ENCODE measurements at regions not wholly inside any gene's neighbourhood (a gene's known extent, or its start where the extent isn't known, plus 50 kb on each side); places are given as distances from the start of the nearest gene placed in this dataset.

DNA sequence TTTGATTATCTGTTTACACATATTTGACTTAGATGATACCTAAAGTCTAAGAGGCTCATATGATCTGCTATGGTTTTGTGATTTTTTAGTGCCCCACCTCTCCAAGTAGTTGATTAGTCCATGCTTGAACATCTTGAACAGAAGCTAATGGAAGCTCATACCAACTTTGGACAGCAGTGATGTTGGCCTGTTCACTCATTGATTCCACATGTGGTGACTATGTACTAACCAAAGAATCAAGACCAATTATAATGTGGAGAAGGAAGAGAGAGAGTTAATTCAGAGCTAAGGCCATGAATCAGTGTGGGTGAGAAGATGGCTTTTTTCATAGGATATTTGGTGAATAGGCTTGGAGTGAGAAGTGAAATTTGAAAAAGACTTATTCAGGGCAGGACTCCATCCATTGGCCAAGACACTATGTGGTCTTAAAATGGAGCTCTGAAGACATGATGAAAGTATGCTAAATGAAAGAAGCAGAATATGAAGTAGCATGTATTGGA, 178.3 kb upstream of the TWIST2 start:
- Histone ChIP-seq H3K4me3 (ENCODE audit: low read length) (no peak overlapping the region), H3K27ac (ENCODE audit: low read length) (no peak overlapping the region), H3K27me3 (ENCODE audit: low read depth, low read length) (no peaks in the 10 kb centered on the region; the same call in 1 of the 2 replicates), H4K20me1 (ENCODE audit: insufficient read depth, low read length) (no peaks in the 10 kb centered on the region), H3K4me2 (ENCODE audit: low read length) (no peak overlapping the region), H3K9me3 (ENCODE audit: insufficient read depth, low read length) (no peaks in the 10 kb centered on the region), H3K9ac (ENCODE audit: low read length) (no peak overlapping the region), H3K36me3 (replicated peaks; ENCODE audit: low read depth, low read length) (no peaks in the 10 kb centered on the region), H2AFZ (ENCODE audit: low read depth, low read length) (no peak overlapping the region), H3K4me1 (ENCODE audit: low read length) (no peaks in the 10 kb centered on the region), H3K79me2 (ENCODE audit: low read length) (no peaks in the 10 kb centered on the region)
- TF ChIP-seq, protein P1, sequence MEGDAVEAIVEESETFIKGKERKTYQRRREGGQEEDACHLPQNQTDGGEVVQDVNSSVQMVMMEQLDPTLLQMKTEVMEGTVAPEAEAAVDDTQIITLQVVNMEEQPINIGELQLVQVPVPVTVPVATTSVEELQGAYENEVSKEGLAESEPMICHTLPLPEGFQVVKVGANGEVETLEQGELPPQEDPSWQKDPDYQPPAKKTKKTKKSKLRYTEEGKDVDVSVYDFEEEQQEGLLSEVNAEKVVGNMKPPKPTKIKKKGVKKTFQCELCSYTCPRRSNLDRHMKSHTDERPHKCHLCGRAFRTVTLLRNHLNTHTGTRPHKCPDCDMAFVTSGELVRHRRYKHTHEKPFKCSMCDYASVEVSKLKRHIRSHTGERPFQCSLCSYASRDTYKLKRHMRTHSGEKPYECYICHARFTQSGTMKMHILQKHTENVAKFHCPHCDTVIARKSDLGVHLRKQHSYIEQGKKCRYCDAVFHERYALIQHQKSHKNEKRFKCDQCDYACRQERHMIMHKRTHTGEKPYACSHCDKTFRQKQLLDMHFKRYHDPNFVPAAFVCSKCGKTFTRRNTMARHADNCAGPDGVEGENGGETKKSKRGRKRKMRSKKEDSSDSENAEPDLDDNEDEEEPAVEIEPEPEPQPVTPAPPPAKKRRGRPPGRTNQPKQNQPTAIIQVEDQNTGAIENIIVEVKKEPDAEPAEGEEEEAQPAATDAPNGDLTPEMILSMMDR (IDR thresholded peaks at IDR 0.05; ENCODE audit: low read depth, low read length): no peak
- no peak for TF ChIP-seq EZH2phosphoT487 (IDR thresholded peaks at IDR 0.05; ENCODE audit: low read depth)

DNA sequence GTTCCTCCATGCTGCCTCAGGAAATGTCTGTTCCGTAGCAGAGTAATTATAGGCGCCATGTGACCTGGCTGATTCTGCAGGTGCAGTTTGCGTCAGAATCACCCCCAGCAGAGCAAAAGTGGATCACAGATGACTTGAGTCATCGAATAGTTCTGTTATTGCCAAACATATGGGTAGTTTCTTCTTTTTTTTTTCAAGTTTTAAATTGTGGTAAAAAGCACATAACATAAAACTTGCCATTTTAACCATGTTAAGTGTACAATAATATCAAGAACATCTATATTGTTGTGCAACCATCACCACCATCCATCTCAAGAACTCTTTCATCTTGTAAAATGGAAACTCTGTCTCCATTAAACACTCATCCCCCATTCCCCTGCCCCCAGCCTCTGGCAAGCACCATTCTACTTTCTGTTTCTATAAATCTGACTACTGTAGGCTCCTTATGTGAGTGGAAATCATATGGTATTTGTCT, 177.7 kb upstream of the TWIST2 start:
- Histone ChIP-seq H3K27ac (ENCODE audit: low read length) (no peak overlapping the region), H3K9ac (ENCODE audit: low read length) (no peak overlapping the region), H3K4me1 (ENCODE audit: low read length) (no peaks in the 10 kb centered on the region), H2AFZ (ENCODE audit: low read depth, low read length) (no peak overlapping the region), H3K9me3 (ENCODE audit: insufficient read depth, low read length) (no peaks in the 10 kb centered on the region), H3K4me2 (ENCODE audit: low read length) (no peak overlapping the region), H3K4me3 (ENCODE audit: low read length) (no peak overlapping the region), H3K27me3 (ENCODE audit: low read depth, low read length) (no peaks in the 10 kb centered on the region; the same call in 1 of the 2 replicates), H4K20me1 (ENCODE audit: insufficient read depth, low read length) (no peaks in the 10 kb centered on the region), H3K36me3 (replicated peaks; ENCODE audit: low read depth, low read length) (no peaks in the 10 kb centered on the region), H3K79me2 (ENCODE audit: low read length) (no peaks in the 10 kb centered on the region)
- TF ChIP-seq EZH2phosphoT487 (IDR thresholded peaks at IDR 0.05; ENCODE audit: low read depth): no peak
- TF ChIP-seq, protein P1 (IDR thresholded peaks at IDR 0.05; ENCODE audit: low read depth, low read length): no peak

DNA sequence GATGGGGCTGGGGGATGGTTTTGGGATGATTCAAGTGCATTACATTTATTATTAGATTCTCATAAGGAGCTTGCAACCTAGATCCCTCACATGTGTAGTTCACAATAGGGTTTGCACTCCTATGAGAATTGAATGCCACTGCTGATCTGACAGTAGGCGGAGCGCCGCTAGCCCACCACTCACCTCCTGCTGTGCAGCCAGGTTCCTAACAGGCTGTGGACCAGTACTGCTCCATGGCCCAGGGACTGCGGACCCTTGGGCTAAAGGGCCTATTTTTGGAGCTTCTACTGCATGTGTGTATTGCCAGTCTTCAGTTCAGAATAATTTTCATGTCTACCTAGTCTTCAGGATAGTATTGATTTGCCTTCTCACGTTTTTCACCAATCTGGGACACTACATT, 165.3 kb upstream of the TWIST2 start:
- no peak for TF ChIP-seq EZH2phosphoT487 (IDR thresholded peaks at IDR 0.05; ENCODE audit: low read depth)
- Histone ChIP-seq H3K4me3 (ENCODE audit: low read length) (no peak overlapping the region), H3K27me3 (ENCODE audit: low read depth, low read length) (no peaks in the 10 kb centered on the region), H3K36me3 (replicated peaks; ENCODE audit: low read depth, low read length) (no peaks in the 10 kb centered on the region), H4K20me1 (ENCODE audit: insufficient read depth, low read length) (no peaks in the 10 kb centered on the region), H3K9me3 (ENCODE audit: insufficient read depth, low read length) (no peaks in the 10 kb centered on the region), H3K79me2 (ENCODE audit: low read length) (no peaks in the 10 kb centered on the region), H3K9ac (ENCODE audit: low read length) (no peak overlapping the region), H3K27ac (ENCODE audit: low read length) (no peak overlapping the region), H2AFZ (ENCODE audit: low read depth, low read length) (no peak overlapping the region), H3K4me1 (ENCODE audit: low read length) (no peaks in the 10 kb centered on the region), H3K4me2 (ENCODE audit: low read length) (no peak overlapping the region)

DNA sequence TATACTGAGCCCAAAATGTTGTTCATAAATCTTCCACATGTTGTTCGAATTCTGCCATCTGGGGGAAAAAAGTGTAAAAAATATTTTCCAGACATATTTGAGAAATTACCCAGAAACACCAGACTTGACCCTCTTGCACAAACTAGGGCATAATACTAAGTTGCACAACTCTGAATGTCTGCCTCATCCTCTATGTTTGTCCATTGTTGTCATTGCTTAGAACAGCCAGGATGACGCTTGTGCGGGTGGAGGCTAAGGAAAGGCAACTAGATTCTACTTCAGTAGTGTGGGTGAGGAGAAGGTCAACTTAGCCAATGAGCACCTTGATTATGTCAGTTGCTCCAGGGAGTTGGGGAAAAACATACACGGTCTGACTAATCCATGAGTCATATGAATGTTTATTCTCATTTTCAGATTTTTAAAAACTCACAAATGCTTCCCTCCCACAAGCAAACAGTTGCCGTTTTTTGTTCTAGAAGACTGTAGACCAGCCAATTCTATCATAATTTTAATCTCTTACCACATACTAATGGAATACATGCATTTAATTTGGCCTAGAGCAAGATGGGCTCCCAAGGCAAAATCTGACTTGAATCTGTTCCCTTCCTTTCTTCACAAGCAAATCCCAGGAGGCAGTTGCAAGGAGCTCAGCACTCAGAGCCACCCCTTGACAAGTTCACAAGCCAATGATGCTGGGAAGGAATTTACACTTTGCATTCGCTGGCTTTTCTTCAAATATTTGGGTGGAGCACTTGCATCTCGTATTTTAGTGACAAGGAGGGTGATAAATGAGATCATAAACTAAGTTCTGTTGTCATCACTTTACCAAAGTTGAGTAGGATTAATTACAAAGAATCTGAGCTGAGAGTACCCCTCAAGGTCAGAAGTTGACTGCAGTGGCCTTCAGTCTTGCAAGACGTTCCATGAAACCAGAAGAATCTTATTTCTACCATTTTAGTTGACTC, 163.2 kb upstream of the TWIST2 start:
- H3K4me2 ChIP-seq (ENCODE audit: low read length): no peak overlapping the region
- no peaks in the 10 kb centered on the region for H3K9me3 ChIP-seq (ENCODE audit: insufficient read depth, low read length)
- H3K79me2 ChIP-seq (ENCODE audit: low read length): no peaks in the 10 kb centered on the region
- TF ChIP-seq, protein P1 (IDR thresholded peaks at IDR 0.05; ENCODE audit: low read depth, low read length): no peak
- no peak for TF ChIP-seq EZH2phosphoT487 (IDR thresholded peaks at IDR 0.05; ENCODE audit: low read depth)
- H3K4me1 ChIP-seq (ENCODE audit: low read length): no peaks in the 10 kb centered on the region
- H3K27ac ChIP-seq (ENCODE audit: low read length): no peak overlapping the region
- H3K9ac ChIP-seq (ENCODE audit: low read length): no peak overlapping the region
- H3K4me3 ChIP-seq (ENCODE audit: low read length): no peak overlapping the region
- no peak overlapping the region for H2AFZ ChIP-seq (ENCODE audit: low read depth, low read length)
- no peaks in the 10 kb centered on the region for H3K27me3 ChIP-seq (ENCODE audit: low read depth, low read length)
- H3K36me3 ChIP-seq (replicated peaks; ENCODE audit: low read depth, low read length): no peaks in the 10 kb centered on the region
- no peaks in the 10 kb centered on the region for H4K20me1 ChIP-seq (ENCODE audit: insufficient read depth, low read length)
